ENCODE measurements at regions not wholly inside any gene's neighbourhood (a gene's known extent, or its start where the extent isn't known, plus 50 kb on each side); places are given as distances from the start of the nearest gene placed in this dataset.
"Not testable (repeated sequence)": the region's sequence is repeated elsewhere in the genome, so short reads cannot be mapped to it uniquely, and the experiment has no call there.

DNA sequence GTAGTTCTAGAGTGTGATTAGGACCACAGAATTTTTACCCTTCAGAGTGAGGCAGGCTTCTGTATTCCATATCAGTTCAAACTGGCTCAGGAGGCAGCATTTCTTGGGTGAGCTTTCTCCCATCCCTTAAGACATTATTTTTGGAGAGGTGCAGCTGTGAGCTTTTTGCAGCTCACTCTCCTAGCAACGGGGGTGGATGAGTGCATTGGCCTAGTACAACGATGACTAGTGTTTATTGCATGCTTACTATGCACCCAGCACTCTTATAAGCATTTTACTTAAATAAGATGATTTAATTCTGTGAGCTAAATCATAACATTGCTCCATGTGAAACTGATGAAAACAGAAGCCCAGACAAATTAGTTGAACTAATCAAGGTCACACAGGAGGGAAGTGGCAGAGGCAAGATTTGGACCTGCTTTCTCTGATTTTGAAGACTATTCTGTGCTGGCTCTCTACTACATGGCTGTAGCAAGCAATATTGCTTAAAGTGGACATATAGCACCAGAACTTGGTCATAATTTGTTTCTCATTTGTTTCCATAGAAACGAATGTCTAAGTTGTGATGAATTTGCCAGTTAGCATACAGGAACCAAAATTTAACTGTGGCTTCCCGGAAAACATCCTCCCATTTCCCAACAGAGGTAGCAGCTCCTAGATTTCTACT lies 372.1 kb upstream of the RIOK2 start:
- H3K4me3 Mint-ChIP-seq: no peak overlapping the region
- H3K27me3 Mint-ChIP-seq: peaks cover 10% of the 10 kb centered on the region
- ATAC-seq: no peak
- peaks cover 0 to 5% of the 10 kb centered on the region in 2 donors for H3K9me3 Mint-ChIP-seq
- DNase-seq: no peak
- no peak overlapping the region for H3K27ac Mint-ChIP-seq
- H3K4me1 Mint-ChIP-seq: peaks cover 3% of the 10 kb centered on the region

DNA sequence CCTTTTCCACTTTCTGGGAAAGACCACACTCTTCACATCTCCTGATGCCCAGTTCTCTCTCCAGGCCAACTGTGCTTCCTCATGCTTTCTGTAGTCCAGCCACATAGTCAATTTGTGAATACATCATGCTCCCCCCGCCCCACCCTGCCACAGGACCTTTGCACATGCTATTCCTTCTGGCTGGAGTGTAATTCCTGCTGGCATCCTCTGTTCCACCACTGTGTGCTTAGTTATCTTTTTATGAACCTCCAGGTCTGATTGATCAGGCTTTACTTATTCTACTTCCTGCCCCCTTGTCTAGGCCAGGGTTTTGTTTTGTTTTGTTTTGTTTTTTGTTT lies 372.6 kb upstream of the RIOK2 start:
- Mint-ChIP-seq H3K9me3 (peaks cover 0 to 5% of the 10 kb centered on the region in 2 donors), H3K27me3 (peaks cover 10% of the 10 kb centered on the region), H3K4me1 (no peaks in the 10 kb centered on the region), H3K27ac (no peak overlapping the region), H3K4me3 (no peak overlapping the region)
- DNase-seq (no peak), ATAC-seq (no peak)

DNA sequence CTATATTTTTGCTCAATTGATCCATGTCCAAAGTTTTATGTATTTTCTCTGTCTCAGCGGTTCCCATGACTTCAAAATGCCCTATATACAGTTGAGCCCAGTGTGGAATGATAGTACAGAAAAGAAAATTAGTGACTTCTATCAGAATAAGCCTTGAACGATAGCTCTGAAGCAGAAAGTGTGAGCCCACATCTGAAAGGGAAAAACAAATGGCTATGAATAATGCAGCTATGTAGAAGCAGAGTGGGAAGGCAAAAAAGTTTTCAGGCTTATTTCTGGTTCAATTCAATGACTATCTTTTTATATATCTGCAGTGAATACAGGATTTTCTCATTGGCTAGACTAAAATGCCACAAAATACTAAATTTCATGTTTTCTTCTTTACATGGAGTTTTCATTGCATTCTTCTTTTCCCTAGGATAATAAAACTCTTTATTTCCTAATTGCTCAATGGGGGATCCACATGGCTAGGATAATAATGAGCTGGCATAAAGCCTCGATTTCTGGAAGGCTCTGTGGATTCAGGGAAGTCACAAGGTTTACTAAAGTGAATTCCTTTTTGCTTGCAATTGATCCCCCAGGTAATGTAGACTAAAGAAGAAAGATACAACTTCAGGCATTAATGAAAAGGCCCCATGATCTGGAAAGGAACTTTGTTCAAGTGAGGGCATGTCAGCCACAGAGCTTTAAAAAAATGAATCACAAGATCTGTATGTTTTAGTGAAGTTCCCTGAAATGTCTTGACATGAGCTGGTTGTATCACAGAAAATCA lies 377.0 kb upstream of the RIOK2 start:
- H3K27me3 Mint-ChIP-seq: peaks cover 7% of the 10 kb centered on the region
- peaks cover 0 to 5% of the 10 kb centered on the region in 2 donors for H3K9me3 Mint-ChIP-seq
- no peak overlapping the region for H3K27ac Mint-ChIP-seq
- ATAC-seq: no peak
- DNase-seq: no peak
- no peaks in the 10 kb centered on the region for H3K4me1 Mint-ChIP-seq
- no peak overlapping the region for H3K4me3 Mint-ChIP-seq

DNA sequence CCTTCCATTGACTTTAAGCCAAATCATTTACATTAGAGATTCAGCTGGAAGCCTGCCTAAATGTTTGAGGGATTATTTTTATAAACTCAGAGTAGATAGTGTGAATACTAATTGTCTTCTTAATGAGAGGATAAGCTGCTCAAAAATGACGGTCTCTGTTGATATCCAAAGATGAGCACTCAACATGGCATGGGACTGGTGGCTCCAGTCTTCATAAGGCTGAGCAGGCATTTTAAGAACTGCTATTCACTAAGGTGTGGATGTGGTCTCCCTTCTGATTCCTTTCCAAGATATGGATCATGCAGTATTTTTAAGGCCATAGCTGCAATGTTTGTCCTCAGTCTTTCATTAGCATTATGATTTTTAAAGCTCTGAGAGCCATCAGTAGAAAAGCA lies 377.5 kb upstream of the RIOK2 start:
- Mint-ChIP-seq H3K27ac (no peak overlapping the region), H3K4me1 (no peaks in the 10 kb centered on the region), H3K4me3 (no peak overlapping the region), H3K9me3 (peaks cover 0 to 3% of the 10 kb centered on the region in 2 donors), H3K27me3 (peaks cover 7% of the 10 kb centered on the region)
- no peak for DNase-seq
- ATAC-seq: no peak

DNA sequence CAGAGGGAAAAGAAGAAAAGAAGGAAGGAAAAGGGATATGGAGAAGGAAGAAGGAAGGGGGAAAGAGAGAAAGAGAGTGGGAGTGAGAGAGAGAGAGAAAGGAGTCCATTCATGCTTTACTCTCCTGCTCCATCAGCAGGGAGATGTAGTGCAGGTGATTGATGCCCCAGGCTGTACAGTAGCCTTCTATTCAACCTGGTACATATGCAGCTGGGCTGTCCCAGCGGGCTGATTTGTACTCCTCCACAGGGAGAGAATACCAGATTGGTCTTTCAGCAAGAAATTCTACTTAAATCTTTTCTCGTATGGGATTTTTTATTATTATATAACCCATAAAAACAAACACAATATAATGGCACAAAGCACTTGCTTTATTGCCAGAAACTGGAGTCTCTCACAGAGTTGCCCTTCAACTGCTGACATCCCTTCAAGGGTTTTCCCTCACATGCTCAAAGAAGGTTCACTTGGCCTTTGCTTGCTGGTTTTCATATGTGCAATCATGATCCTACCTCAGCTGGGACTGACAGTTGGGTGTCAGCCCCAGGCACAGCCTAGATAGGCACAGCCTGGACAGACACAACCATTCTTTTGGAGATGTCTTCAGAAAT lies 380.1 kb upstream of the RIOK2 start:
- H3K27me3 Mint-ChIP-seq: peaks cover 7% of the 10 kb centered on the region
- ATAC-seq (no peak), DNase-seq (no peak)
- H3K9me3 Mint-ChIP-seq: peaks cover 0 to 8% of the 10 kb centered on the region in 2 donors
- H3K4me3 Mint-ChIP-seq: no peak overlapping the region
- no peaks in the 10 kb centered on the region for H3K4me1 Mint-ChIP-seq
- H3K27ac Mint-ChIP-seq: peak overlapping the region in 1 of 2 donors; percentile 2

DNA sequence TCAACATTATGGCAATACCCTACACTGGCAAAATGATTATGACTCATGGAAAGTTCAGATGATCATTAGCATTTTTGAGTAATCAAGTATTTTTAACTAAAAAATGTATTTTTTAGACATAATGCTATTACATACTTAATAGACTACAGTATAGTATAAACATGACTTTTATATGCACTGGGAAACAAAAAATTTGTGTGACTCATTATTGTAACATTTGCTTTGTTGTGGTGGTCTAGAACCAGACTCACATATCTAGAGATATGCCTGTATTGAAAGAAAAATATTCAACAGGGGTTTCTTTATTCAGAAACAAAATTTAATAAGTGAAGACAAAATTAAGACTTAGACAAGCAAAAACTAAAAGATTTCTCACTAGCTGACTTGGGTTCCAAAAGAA lies 385.3 kb upstream of the RIOK2 start:
- H3K27ac Mint-ChIP-seq: no peak overlapping the region
- no peak for ATAC-seq
- H3K4me3 Mint-ChIP-seq: no peak overlapping the region
- no peak for DNase-seq
- no peaks in the 10 kb centered on the region for H3K27me3 Mint-ChIP-seq
- no peaks in the 10 kb centered on the region for H3K4me1 Mint-ChIP-seq
- H3K9me3 Mint-ChIP-seq: peaks cover 15 to 30% of the 10 kb centered on the region in 2 donors

DNA sequence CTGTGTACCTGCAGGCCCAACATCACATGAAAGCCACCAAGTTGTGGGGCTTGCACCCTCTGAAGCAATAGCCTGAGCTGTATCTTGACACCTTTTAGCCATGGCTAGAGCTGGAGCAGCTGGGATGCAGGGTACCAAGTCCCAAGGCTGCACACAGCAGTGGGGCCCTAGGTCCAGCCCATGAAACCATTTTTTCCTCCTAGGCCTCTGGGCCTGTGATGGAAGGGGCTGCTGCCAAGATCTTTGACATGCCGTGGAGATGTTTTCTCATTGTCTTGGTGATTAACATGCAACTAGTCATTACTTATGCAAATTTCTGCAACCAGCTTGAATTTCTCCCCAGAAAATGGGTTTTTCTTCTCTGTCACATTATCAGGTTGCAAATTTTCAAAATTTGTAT lies 387.2 kb upstream of the RIOK2 start:
- Mint-ChIP-seq H3K4me1 (no peaks in the 10 kb centered on the region), H3K27me3 (no peaks in the 10 kb centered on the region), H3K9me3 (peaks cover 15 to 30% of the 10 kb centered on the region in 2 donors), H3K27ac (no peak overlapping the region), H3K4me3 (no peak overlapping the region)
- DNase-seq: no peak
- no peak for ATAC-seq

DNA sequence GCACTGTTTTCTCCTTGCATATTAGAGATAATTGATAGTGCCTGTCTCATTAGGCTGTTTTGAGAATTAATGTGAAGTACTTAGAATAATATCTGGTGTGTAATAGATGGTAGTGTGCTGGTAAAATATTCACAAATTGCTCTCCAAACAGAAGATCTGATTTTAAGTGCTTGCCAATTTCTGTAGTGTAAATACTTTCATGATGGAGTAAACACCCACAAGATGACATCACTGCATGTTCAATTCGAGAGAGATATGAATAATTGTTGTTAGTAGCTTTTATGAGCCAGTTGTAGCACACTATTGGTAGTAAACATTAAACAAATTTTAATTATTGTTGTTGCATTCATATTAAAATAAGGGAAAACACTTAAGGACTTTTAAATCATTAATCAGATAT lies 392.3 kb upstream of the RIOK2 start:
- Mint-ChIP-seq H3K9me3 (peaks cover 15 to 16% of the 10 kb centered on the region in 2 donors), H3K27ac (no peak overlapping the region), H3K27me3 (no peaks in the 10 kb centered on the region), H3K4me1 (no peaks in the 10 kb centered on the region), H3K4me3 (no peak overlapping the region)
- ATAC-seq (no peak), DNase-seq (no peak)

DNA sequence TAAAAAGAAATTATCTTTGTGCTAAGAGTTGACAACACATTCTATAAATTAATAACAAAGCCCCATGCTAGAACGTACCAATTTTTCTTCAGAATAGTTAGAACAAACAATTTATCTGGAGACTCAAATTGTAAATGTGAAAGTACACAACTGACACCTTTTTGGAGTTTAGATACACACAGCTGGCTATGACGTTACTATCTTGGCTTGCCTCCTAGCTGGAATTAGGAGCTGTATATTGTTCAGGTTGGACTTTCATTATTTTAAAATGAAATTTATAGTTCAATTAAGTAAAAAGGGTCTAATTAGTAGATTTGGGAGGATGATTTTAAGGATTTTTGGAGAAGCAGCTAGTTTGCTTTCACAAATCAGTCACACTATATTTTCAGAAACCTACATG lies 393.9 kb upstream of the RIOK2 start:
- Mint-ChIP-seq H3K27ac (no peak overlapping the region), H3K27me3 (no peaks in the 10 kb centered on the region), H3K9me3 (peaks cover 3 to 6% of the 10 kb centered on the region in 2 donors), H3K4me3 (no peak overlapping the region), H3K4me1 (no peaks in the 10 kb centered on the region)
- DNase-seq (no peak), ATAC-seq (no peak)

DNA sequence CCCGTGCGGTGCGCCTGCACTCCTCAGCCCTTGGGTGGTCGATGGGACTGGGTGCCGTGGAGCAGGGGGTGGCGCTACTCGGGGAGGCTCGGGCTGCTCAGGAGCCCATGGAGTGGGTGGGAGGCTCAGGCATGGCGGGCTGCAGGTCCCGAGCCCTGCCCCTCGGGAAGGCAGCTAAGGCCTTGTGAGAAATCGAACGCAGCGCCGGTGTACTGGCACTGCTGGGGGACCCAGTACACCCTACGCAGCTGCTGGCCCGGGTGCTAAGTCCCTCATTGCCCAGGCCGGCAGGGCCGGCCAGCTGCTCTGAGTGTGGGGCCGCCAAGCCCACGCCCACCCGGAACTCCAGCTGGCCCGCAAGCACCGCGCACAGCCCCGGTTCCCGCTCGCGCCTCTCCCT lies 396.9 kb upstream of the RIOK2 start:
- not testable (repeated sequence) for H3K27me3 Mint-ChIP-seq, H3K27ac Mint-ChIP-seq, ATAC-seq, H3K9me3 Mint-ChIP-seq, H3K4me3 Mint-ChIP-seq, DNase-seq, H3K4me1 Mint-ChIP-seq

DNA sequence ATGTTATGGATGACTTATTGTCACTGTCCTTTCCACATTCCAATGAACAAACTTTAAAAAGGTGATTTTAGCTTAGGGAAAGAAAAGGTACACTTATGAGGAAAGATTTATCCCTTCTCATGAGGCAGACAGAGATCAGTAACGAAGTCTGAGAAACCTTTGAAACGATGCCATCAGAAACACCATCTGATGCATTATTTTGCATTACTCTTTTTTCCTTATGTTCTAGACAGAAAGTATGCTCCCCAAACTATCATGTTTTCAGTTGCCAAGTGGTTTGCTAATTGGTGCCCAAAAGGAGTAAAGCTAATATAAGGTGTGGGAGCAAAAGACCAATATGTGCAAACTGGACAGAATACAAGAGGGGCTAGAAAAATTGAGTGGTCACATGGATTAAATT lies 397.7 kb upstream of the RIOK2 start:
- Mint-ChIP-seq H3K27me3 (no peaks in the 10 kb centered on the region), H3K4me1 (no peaks in the 10 kb centered on the region), H3K9me3 (peaks cover 0 to 6% of the 10 kb centered on the region in 2 donors), H3K27ac (no peak overlapping the region), H3K4me3 (no peak overlapping the region)
- ATAC-seq (no peak), DNase-seq (no peak)

DNA sequence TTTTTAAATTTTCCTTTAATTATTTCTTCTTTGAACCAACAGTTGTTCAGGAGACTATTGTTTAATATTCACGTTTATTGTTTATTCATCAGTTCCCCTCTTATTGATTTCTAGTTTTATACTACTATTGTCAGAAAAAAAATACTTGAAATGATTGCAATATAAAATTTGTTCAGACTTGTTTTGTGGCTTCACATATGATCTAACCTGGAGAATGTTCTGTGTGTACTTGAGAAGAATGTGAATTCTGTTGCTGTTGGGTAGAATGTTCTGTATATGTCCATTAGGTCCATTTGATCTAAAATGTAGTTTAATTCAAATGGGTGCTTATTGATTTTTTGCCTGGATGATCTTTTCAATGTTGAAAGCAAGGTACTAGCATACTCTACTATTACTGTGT lies 408.7 kb upstream of the RIOK2 start:
- no peaks in the 10 kb centered on the region for H3K27me3 Mint-ChIP-seq
- DNase-seq (no peak), ATAC-seq (no peak)
- H3K27ac Mint-ChIP-seq: no peak overlapping the region
- no peaks in the 10 kb centered on the region for H3K4me1 Mint-ChIP-seq
- no peaks in the 10 kb centered on the region for H3K9me3 Mint-ChIP-seq
- H3K4me3 Mint-ChIP-seq: no peak overlapping the region

DNA sequence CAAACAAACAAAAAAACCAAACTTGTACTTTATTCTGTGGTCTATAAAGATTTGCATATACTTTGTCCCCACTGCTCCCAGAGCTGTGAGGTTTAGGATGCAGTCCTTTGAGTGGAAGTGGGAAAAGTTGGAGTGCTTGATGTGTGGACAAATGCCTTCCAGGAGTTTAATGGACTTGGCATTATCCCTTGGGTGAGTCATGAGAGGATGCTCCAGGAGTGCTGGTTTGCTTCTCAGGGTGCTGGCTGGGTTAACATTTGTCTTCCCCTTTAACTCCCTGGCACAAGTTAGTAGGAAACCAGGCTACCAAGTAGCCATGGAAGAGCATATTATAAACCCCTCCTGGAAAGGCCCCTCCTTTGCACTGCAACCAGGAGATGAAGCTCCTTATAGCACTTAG lies 417.4 kb upstream of the RIOK2 start:
- ATAC-seq (no peak), DNase-seq (no peak)
- Mint-ChIP-seq H3K27me3 (no peaks in the 10 kb centered on the region), H3K27ac (no peak overlapping the region), H3K4me1 (no peaks in the 10 kb centered on the region), H3K9me3 (peaks cover 18 to 34% of the 10 kb centered on the region in 2 donors), H3K4me3 (no peak overlapping the region)

DNA sequence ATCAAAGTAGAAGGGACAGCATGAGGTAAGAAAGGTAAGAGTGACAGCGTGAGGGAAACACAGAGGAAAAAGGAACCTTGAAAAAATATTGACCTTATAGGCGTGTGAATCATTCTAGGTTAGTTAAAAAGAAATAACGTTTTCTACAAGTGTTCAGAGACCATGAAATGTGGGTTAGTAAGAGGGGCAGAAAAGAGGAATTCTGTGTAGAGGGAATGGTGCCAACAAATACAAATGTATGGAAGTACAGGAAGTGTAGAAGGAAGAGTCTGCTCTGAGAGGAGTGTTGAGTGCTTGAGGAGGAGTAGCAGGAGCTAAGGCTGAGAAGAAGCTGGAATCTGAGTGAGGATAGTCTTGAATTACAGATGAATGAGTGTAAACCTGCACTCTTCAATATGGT lies 418.6 kb upstream of the RIOK2 start:
- Mint-ChIP-seq H3K27ac (no peak overlapping the region), H3K4me1 (no peaks in the 10 kb centered on the region), H3K27me3 (no peaks in the 10 kb centered on the region), H3K9me3 (peaks cover 22 to 43% of the 10 kb centered on the region in 2 donors), H3K4me3 (no peak overlapping the region)
- no peak for ATAC-seq
- DNase-seq: no peak

DNA sequence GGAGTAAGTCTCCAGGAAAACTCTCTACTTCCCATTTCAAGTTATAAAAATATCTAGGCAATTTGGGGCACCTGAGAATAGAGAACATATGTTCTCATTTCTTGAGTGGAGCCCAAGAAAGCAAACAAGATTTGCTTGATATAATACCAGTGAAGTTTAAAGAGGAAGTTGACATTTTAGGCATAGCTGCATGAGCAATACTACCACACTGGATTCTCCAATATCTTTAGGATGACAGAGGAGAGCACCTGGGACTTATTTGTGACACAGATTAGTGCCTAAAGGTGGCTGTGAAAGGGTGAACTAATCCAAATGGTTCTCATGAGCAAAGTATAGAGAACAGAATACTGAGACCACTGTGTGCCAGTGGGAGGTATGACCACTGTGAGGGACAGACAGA lies 423.5 kb upstream of the RIOK2 start:
- Mint-ChIP-seq H3K9me3 (peaks cover 8 to 24% of the 10 kb centered on the region in 2 donors), H3K4me3 (no peak overlapping the region), H3K27ac (no peak overlapping the region), H3K4me1 (no peaks in the 10 kb centered on the region), H3K27me3 (no peaks in the 10 kb centered on the region)
- ATAC-seq (no peak), DNase-seq (no peak)

DNA sequence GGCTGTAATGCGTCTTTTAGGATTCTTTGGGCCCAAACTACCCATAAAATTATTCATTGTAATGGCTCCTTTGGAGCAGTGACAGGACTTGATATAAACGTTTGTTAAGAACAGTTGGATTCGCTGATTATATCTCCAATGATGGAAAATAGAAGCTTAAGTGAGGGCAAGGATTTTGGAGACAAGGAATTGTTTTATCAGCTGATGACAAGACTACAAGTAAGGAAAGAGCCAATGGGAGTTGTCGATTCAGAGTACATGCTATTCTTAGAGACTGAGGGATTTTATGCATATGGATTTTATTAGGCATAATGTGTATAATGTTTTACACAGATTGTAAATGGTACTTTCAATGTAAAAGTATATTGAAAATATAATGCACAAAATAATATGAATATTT lies 425.5 kb upstream of the RIOK2 start:
- Mint-ChIP-seq H3K4me1 (no peaks in the 10 kb centered on the region), H3K27me3 (no peaks in the 10 kb centered on the region), H3K9me3 (peaks cover 8 to 20% of the 10 kb centered on the region in 2 donors), H3K4me3 (no peak overlapping the region), H3K27ac (no peak overlapping the region)
- DNase-seq (no peak), ATAC-seq (no peak)
